MM.1S (cell line): ENCODE measurements at regions not wholly inside any gene's neighbourhood (a gene's known extent, or its start where the extent isn't known, plus 50 kb on each side); places are given as distances from the start of the nearest gene placed in this dataset.

Source experiments
- DNase-seq: peaks from one replicate; pipeline ENCODE4 v3.0.0-alpha.2; 2015
- H2AFZ ChIP-seq: fragments of 300-600 bp; sonication (generic); 2 replicates; pipeline ENCODE4 v1.6.0; 2016; ENCODE audit warnings: antibody characterized with exemption, low read length
- H3F3A ChIP-seq: fragments of 300-600 bp; sonication (generic); 2 replicates; pipeline ENCODE4 v1.6.1; 2016; ENCODE audit warnings: mild to moderate bottlenecking, antibody characterized with exemption, low read length, moderate library complexity, mixed read lengths; ENCODE audit not compliant: insufficient read depth
- H3K27ac ChIP-seq: fragments of 300-600 bp; sonication (generic); 2 replicates; pipeline ENCODE4 v1.5.1; 2016; ENCODE audit warnings: mild to moderate bottlenecking, low read length
- H3K27me3 ChIP-seq: fragments of 300-600 bp; sonication (generic); replicated peaks from 2 replicates; pipeline ENCODE4 v1.6.0; 2016; ENCODE audit warnings: low read length; ENCODE audit not compliant: insufficient read depth
- H3K36me3 ChIP-seq: fragments of 300-600 bp; sonication (generic); replicated peaks from 2 replicates; pipeline ENCODE4 v1.6.1; 2016; ENCODE audit warnings: mild to moderate bottlenecking, low read length, mixed read lengths; ENCODE audit not compliant: insufficient read depth
- H3K4me1 ChIP-seq: fragments of 300-600 bp; sonication (generic); 2 replicates; pipeline ENCODE4 v1.6.1; 2016; ENCODE audit warnings: low read length, mixed read lengths
- H3K4me2 ChIP-seq: fragments of 300-600 bp; sonication (generic); 2 replicates; pipeline ENCODE4 v1.6.0; 2016; ENCODE audit warnings: low read depth, low read length
- H3K4me3 ChIP-seq: fragments of 300-600 bp; sonication (generic); 2 replicates; pipeline ENCODE4 v1.5.1; 2016; ENCODE audit warnings: low read length, mixed read lengths
- H3K79me2 ChIP-seq: fragments of 300-600 bp; sonication (generic); 2 replicates; pipeline ENCODE4 v1.6.1; 2016; ENCODE audit warnings: mixed run types, low read length, mixed read lengths
- H3K9ac ChIP-seq: fragments of 300-600 bp; sonication (generic); 2 replicates; pipeline ENCODE4 v1.6.1; 2016; ENCODE audit warnings: low read length, mixed read lengths
- H3K9me2 ChIP-seq: fragments of 300-600 bp; sonication (generic); replicated peaks from 2 replicates; pipeline ENCODE4 v1.6.1; 2016; ENCODE audit warnings: mild to moderate bottlenecking, low read length, mixed read lengths; ENCODE audit not compliant: insufficient read depth
- H3K9me3 ChIP-seq: fragments of 300-600 bp; sonication (generic); replicated peaks from 2 replicates; pipeline ENCODE4 v1.6.1; 2016; ENCODE audit warnings: mild to moderate bottlenecking, low read length, mixed read lengths; ENCODE audit not compliant: insufficient read depth
- H4K20me1 ChIP-seq: fragments of 300-600 bp; sonication (generic); 2 replicates; pipeline ENCODE4 v1.6.1; 2016; ENCODE audit warnings: mild to moderate bottlenecking, low read length, moderate library complexity, mixed read lengths; ENCODE audit not compliant: insufficient read depth
- CTCF ChIP-seq: fragments of 300-600 bp; sonication (generic); IDR thresholded peaks from 2 replicates; pipeline ENCODE4 v1.5.1; 2016; ENCODE audit warnings: antibody characterized with exemption, low read length, mixed read lengths
- EZH2 ChIP-seq: fragments of 300-600 bp; sonication (generic); optimal IDR thresholded peaks from 2 replicates; pipeline ENCODE3; 2017; ENCODE audit warnings: low read depth, mild to moderate bottlenecking, antibody characterized with exemption, low read length, mixed read lengths
- EZH2phosphoT487 ChIP-seq: fragments of 300-600 bp; sonication (generic); IDR thresholded peaks from 2 replicates; pipeline ENCODE4 v1.6.1; 2018; ENCODE audit warnings: antibody characterized with exemption, low read length

- no peaks in the 10 kb centered on the region for H4K20me1 ChIP-seq
- no peaks in the 10 kb centered on the region for H3K9me2 ChIP-seq
- no peak overlapping the region for H3K9ac ChIP-seq
- H3K79me2 ChIP-seq = no peaks in the 10 kb centered on the region
- no peaks in the 10 kb centered on the region for H3K4me1 ChIP-seq
- DNase-seq = no peak
- H2AFZ ChIP-seq = no peak overlapping the region
- H3K4me2 ChIP-seq = no peak overlapping the region
- no peaks in the 10 kb centered on the region for H3F3A ChIP-seq
- no peaks in the 10 kb centered on the region for H3K36me3 ChIP-seq
- no peaks in the 10 kb centered on the region for H3K27me3 ChIP-seq
- no peak overlapping the region for H3K4me3 ChIP-seq
- no peak overlapping the region for H3K27ac ChIP-seq
- H3K9me3 ChIP-seq = no peaks in the 10 kb centered on the region
- no peak for TF ChIP-seq CTCF
- no peak for TF ChIP-seq EZH2
- TF ChIP-seq EZH2phosphoT487 = no peak
Measured at GRCh38 chr5:60262576-60263295, 369.2 kb upstream of the PDE4D start.

- no peaks in the 10 kb centered on the region for H3K9me2 ChIP-seq
- no peaks in the 10 kb centered on the region for H3F3A ChIP-seq
- no peak overlapping the region for H3K9ac ChIP-seq
- TF ChIP-seq EZH2 = no peak
- TF ChIP-seq CTCF = no peak
- no peak for TF ChIP-seq EZH2phosphoT487
- no peaks in the 10 kb centered on the region for H3K9me3 ChIP-seq
- no peaks in the 10 kb centered on the region for H4K20me1 ChIP-seq
- H3K79me2 ChIP-seq = no peaks in the 10 kb centered on the region
- H3K4me1 ChIP-seq = no peaks in the 10 kb centered on the region
- no peak overlapping the region for H3K4me3 ChIP-seq
- H3K36me3 ChIP-seq = no peaks in the 10 kb centered on the region
- no peak for DNase-seq
- H2AFZ ChIP-seq = no peak overlapping the region
- H3K27ac ChIP-seq = no peak overlapping the region
- H3K4me2 ChIP-seq = no peak overlapping the region
- no peaks in the 10 kb centered on the region for H3K27me3 ChIP-seq
Measured at GRCh38 chr5:60261732-60262131, 368.2 kb upstream of the PDE4D start.

GRCh38 chr5:60260658-60261057 lies 367.1 kb upstream of the PDE4D start:
- Histone ChIP-seq H3K4me3 (no peak overlapping the region), H3K79me2 (no peaks in the 10 kb centered on the region), H3F3A (no peaks in the 10 kb centered on the region), H2AFZ (no peak overlapping the region), H3K9me2 (no peaks in the 10 kb centered on the region), H3K4me2 (no peak overlapping the region), H3K9me3 (no peaks in the 10 kb centered on the region), H4K20me1 (no peaks in the 10 kb centered on the region), H3K36me3 (no peaks in the 10 kb centered on the region), H3K27me3 (no peaks in the 10 kb centered on the region), H3K9ac (no peak overlapping the region), H3K4me1 (no peaks in the 10 kb centered on the region), H3K27ac (no peak overlapping the region)
- DNase-seq = no peak
- TF ChIP-seq CTCF (no peak), EZH2phosphoT487 (no peak), EZH2 (no peak)
